ENCODE measurements at regions not wholly inside any gene's neighbourhood (a gene's known extent, or its start where the extent isn't known, plus 50 kb on each side); places are given as distances from the start of the nearest gene placed in this dataset.
"Not testable (repeated sequence)": the region's sequence is repeated elsewhere in the genome, so short reads cannot be mapped to it uniquely, and the experiment has no call there.

GRCh38 chr2:87633287-87633963 lies 114.5 kb upstream of the PLGLB2 start:
- TF ChIP-seq, protein P1, sequence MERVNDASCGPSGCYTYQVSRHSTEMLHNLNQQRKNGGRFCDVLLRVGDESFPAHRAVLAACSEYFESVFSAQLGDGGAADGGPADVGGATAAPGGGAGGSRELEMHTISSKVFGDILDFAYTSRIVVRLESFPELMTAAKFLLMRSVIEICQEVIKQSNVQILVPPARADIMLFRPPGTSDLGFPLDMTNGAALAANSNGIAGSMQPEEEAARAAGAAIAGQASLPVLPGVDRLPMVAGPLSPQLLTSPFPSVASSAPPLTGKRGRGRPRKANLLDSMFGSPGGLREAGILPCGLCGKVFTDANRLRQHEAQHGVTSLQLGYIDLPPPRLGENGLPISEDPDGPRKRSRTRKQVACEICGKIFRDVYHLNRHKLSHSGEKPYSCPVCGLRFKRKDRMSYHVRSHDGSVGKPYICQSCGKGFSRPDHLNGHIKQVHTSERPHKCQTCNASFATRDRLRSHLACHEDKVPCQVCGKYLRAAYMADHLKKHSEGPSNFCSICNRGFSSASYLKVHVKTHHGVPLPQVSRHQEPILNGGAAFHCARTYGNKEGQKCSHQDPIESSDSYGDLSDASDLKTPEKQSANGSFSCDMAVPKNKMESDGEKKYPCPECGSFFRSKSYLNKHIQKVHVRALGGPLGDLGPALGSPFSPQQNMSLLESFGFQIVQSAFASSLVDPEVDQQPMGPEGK (tag by site-specific recombination; IDR thresholded peaks at IDR 0.05), result not testable (repeated sequence)
- TF ChIP-seq SP2, ZBTB8A, ZNF133, SP7, CTCF (tag by site-specific recombination; IDR thresholded peaks at IDR 0.05): not testable (repeated sequence)
